Mesenchymal stem cell (in vitro differentiated cells and primary cell): ENCODE measurements at regions not wholly inside any gene's neighbourhood (a gene's known extent, or its start where the extent isn't known, plus 50 kb on each side); places are given as distances from the start of the nearest gene placed in this dataset.
A peak's percentile ranks its signal among the peaks of the same experiment; 100 is the strongest.

Source experiments
- DNase-seq: peaks from one replicate; pipeline ENCODE4 v3.0.0-alpha.2; 2013
- H2AFZ ChIP-seq: one replicate; pipeline ENCODE4 v1.6.1; 2013; ENCODE audit warnings: low read depth, mild to moderate bottlenecking, control low read depth, inconsistent platforms, low read length, moderate library complexity
- H2AK5ac ChIP-seq: 2 replicates; pipeline ENCODE4 v1.6.1; 2013; ENCODE audit warnings: low read length, moderate library complexity, mild to moderate bottlenecking, inconsistent platforms; ENCODE audit not compliant: severe bottlenecking
- H2BK120ac ChIP-seq: one replicate; pipeline ENCODE4 v1.6.1; 2013; ENCODE audit warnings: low read depth, mild to moderate bottlenecking, inconsistent platforms, low read length, moderate library complexity
- H2BK12ac ChIP-seq, 2 experiments: one replicate each; pipeline ENCODE4 v1.6.1; 2013; ENCODE audit warnings: inconsistent platforms in 2 of 2, low read length in 2 of 2, mild to moderate bottlenecking in 2 of 2, moderate library complexity in 2 of 2, control low read depth in 1 of 2
- H2BK15ac ChIP-seq: one replicate; pipeline ENCODE4 v1.6.1; 2013; ENCODE audit warnings: mild to moderate bottlenecking, low read depth, inconsistent platforms; ENCODE audit not compliant: poor library complexity, severe bottlenecking
- H2BK5ac ChIP-seq: 2 replicates; pipeline ENCODE4 v1.6.1; 2013; ENCODE audit warnings: low read depth, mild to moderate bottlenecking, low read length, control low read depth, inconsistent platforms; ENCODE audit not compliant: poor library complexity, severe bottlenecking
- H3K14ac ChIP-seq, 2 experiments: one replicate each; pipeline ENCODE4 v1.6.1; 2013; ENCODE audit warnings: inconsistent platforms in 2 of 2, low read length in 2 of 2, control low read depth in 1 of 2, mild to moderate bottlenecking in 1 of 2, moderate library complexity in 1 of 2
- H3K18ac ChIP-seq, 2 experiments: one replicate each; pipeline ENCODE4 v1.6.1; 2013; ENCODE audit warnings: inconsistent platforms in 2 of 2, low read length in 2 of 2, control low read depth in 1 of 2, low read depth in 1 of 2, mild to moderate bottlenecking in 1 of 2
- H3K23ac ChIP-seq, 2 experiments: one replicate each; pipeline ENCODE4 v1.6.1; 2013; ENCODE audit warnings: inconsistent platforms in 2 of 2, low read length in 2 of 2, mild to moderate bottlenecking in 2 of 2, moderate library complexity in 2 of 2, control low read depth in 1 of 2
- H3K27ac ChIP-seq: 2 replicates; pipeline ENCODE4 v1.5.1; 2013; ENCODE audit warnings: mild to moderate bottlenecking, moderate library complexity, low read length, control low read depth, inconsistent platforms; ENCODE audit not compliant: poor library complexity, severe bottlenecking
- H3K27me3 ChIP-seq, 2 experiments: 2 replicates each; pipeline versions ENCODE4 v1.6.1 to v1.7.0; 2013; ENCODE audit warnings: low read length in 2 of 2, mild to moderate bottlenecking in 2 of 2, moderate library complexity in 2 of 2, control low read depth in 1 of 2, inconsistent platforms in 1 of 2; ENCODE audit not compliant: control insufficient read depth in 1 of 2, insufficient read depth in 1 of 2
- H3K36me3 ChIP-seq, 2 experiments: 2 replicates each; pipeline versions ENCODE4 v1.6.1 to v1.7.0; 2013; ENCODE audit warnings: low read length in 2 of 2, control low read depth in 1 of 2, inconsistent platforms in 1 of 2, low read depth in 1 of 2, mild to moderate bottlenecking in 1 of 2; ENCODE audit not compliant: insufficient read depth in 2 of 2, control insufficient read depth in 1 of 2
- H3K4ac ChIP-seq, 2 experiments: one replicate each; pipeline ENCODE4 v1.6.1; 2013; ENCODE audit warnings: inconsistent platforms in 2 of 2, low read length in 2 of 2, mild to moderate bottlenecking in 2 of 2, moderate library complexity in 2 of 2, control low read depth in 1 of 2, low read depth in 1 of 2
- H3K4me1 ChIP-seq: 2 replicates; pipeline ENCODE4 v1.6.1; 2013; ENCODE audit warnings: low read depth, low read length, control low read depth; ENCODE audit not compliant: control insufficient read depth, insufficient read depth
- H3K4me2 ChIP-seq: 2 replicates; pipeline ENCODE4 v1.6.1; 2013; ENCODE audit warnings: low read length, mild to moderate bottlenecking, inconsistent platforms; ENCODE audit not compliant: poor library complexity, severe bottlenecking
- H3K4me3 ChIP-seq, 2 experiments: 2 replicates each; pipeline versions ENCODE4 v1.5.1 to v1.7.0; 2013; ENCODE audit warnings: low read length in 2 of 2, mild to moderate bottlenecking in 2 of 2, control low read depth in 1 of 2, low read depth in 1 of 2; ENCODE audit not compliant: insufficient read depth in 1 of 2
- H3K79me1 ChIP-seq: replicated peaks from 2 replicates; pipeline ENCODE4 v1.6.1; 2013; ENCODE audit warnings: mild to moderate bottlenecking, control low read depth, low read length, inconsistent platforms; ENCODE audit not compliant: poor library complexity, severe bottlenecking
- H3K9ac ChIP-seq: 2 replicates; pipeline ENCODE4 v1.7.0; 2013; ENCODE audit warnings: mild to moderate bottlenecking, low read length, moderate library complexity
- H3K9me3 ChIP-seq: 2 replicates; pipeline ENCODE4 v1.7.0; 2013; ENCODE audit warnings: mild to moderate bottlenecking, low read length; ENCODE audit not compliant: control insufficient read depth
- H4K8ac ChIP-seq: one replicate; pipeline ENCODE4 v1.6.1; 2013; ENCODE audit warnings: inconsistent platforms, mild to moderate bottlenecking, low read length, moderate library complexity
- H4K91ac ChIP-seq: one replicate; pipeline ENCODE4 v1.6.1; 2013; ENCODE audit warnings: mild to moderate bottlenecking, low read length, inconsistent platforms
- WGBS: methylation state at CpG from one replicate; pipeline ENCODE4 v1.1.7; 2013; ENCODE audit warnings: mixed read lengths; 5-methylcytosine and 5-hydroxymethylcytosine counted together

DNA sequence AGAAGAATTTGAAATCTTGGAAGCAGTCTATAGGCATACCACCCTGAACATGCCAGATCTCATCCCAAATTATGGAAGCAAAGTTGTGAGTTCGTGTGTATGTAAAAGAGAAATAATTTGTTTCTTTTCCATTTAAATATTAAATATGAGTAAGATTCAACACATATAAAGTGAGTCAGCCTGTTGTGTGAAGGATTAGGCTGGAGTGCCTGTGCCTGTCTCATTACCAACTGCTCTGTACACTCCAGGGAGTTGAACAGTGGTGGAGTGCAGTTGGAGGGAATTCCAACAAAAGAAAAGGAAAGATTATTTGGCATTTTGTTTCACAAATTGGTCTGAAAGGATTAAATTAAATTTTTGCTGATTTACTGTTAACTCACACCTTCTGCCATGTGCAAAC, 435.6 kb downstream of the FAT4 start:
- Histone ChIP-seq H2BK120ac (no peak overlapping the region), H3K14ac (no peak overlapping the region), H3K9ac (no peak overlapping the region), H3K9me3 (no peaks in the 10 kb centered on the region), H3K4ac (no peak overlapping the region), H2BK12ac (no peak overlapping the region), H3K4me2 (no peak overlapping the region), H2BK15ac (no peak overlapping the region), H2AK5ac (no peak overlapping the region), H2BK5ac (no peak overlapping the region), H3K18ac (no peak overlapping the region), H3K27me3 (no peaks in the 10 kb centered on the region), H3K79me1 (no peaks in the 10 kb centered on the region), H3K4me3 (no peak overlapping the region), H2AFZ (no peak overlapping the region), H4K8ac (no peak overlapping the region), H4K91ac (no peak overlapping the region), H3K23ac (no peak overlapping the region), H3K36me3 (no peaks in the 10 kb centered on the region), H3K27ac (no peak overlapping the region), H3K4me1 (no peaks in the 10 kb centered on the region)
- no peak for DNase-seq
- WGBS, result no CpG with 5 or more reads among the region's 1 CpG

- H3K23ac ChIP-seq, result no peak overlapping the region
These were observed 436.2 kb downstream of the FAT4 start for GRCh38 chr4:125750828-125751466.

DNA sequence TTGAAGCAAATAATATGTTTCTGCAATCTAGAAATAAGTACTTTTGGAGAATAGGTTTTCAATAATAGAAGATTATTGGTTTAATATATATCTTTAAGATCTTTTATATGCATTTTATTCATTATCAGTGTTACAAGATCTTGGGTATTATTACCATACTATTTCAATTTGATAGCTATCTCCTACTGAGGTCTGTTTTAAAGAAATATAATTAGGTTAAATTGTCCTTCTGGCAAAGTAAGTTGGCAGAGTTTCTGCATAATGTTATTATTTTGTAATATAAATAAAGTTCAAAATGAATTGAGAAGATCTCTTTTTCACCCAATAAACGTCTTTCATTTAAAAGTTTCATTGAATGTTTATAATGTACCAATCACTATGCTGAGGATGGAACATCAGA, 443.7 kb downstream of the FAT4 start:
- Histone ChIP-seq H2BK12ac (no peak overlapping the region), H2BK5ac (no peak overlapping the region), H2AFZ (no peak overlapping the region), H3K27ac (no peak overlapping the region), H3K4me1 (no peaks in the 10 kb centered on the region), H2BK15ac (no peak overlapping the region), H3K23ac (no peak overlapping the region), H3K27me3 (no peaks in the 10 kb centered on the region), H3K4ac (no peak overlapping the region), H2AK5ac (no peak overlapping the region), H3K4me2 (no peak overlapping the region), H3K18ac (no peak overlapping the region), H4K91ac (no peak overlapping the region), H3K9ac (no peak overlapping the region), H2BK120ac (no peak overlapping the region), H4K8ac (no peak overlapping the region), H3K79me1 (no peaks in the 10 kb centered on the region), H3K14ac (no peak overlapping the region), H3K4me3 (no peak overlapping the region), H3K9me3 (no peaks in the 10 kb centered on the region), H3K36me3 (no peaks in the 10 kb centered on the region)
- WGBS, result no CpG with 5 or more reads among the region's 1 CpG
- DNase-seq, result no peak

More at GRCh38 chr4:125750828-125751466, 436.2 kb downstream of the FAT4 start:
- Histone ChIP-seq H2BK15ac (no peak overlapping the region), H2AFZ (no peak overlapping the region), H3K4me2 (no peak overlapping the region), H2BK120ac (no peak overlapping the region), H4K8ac (no peak overlapping the region), H3K4me3 (no peak overlapping the region), H3K4ac (no peak overlapping the region), H3K14ac (no peak overlapping the region), H3K27me3 (no peaks in the 10 kb centered on the region), H3K18ac (no peak overlapping the region), H2AK5ac (no peak overlapping the region), H4K91ac (no peak overlapping the region), H3K79me1 (no peaks in the 10 kb centered on the region), H3K9ac (no peak overlapping the region), H3K36me3 (no peaks in the 10 kb centered on the region), H3K27ac (no peak overlapping the region), H2BK5ac (no peak overlapping the region), H3K9me3 (no peaks in the 10 kb centered on the region), H2BK12ac (no peak overlapping the region), H3K4me1 (no peaks in the 10 kb centered on the region)
- WGBS, result 57% methylated on average over 6 of the region's 6 CpGs
- peak; percentile 61 for DNase-seq

DNA sequence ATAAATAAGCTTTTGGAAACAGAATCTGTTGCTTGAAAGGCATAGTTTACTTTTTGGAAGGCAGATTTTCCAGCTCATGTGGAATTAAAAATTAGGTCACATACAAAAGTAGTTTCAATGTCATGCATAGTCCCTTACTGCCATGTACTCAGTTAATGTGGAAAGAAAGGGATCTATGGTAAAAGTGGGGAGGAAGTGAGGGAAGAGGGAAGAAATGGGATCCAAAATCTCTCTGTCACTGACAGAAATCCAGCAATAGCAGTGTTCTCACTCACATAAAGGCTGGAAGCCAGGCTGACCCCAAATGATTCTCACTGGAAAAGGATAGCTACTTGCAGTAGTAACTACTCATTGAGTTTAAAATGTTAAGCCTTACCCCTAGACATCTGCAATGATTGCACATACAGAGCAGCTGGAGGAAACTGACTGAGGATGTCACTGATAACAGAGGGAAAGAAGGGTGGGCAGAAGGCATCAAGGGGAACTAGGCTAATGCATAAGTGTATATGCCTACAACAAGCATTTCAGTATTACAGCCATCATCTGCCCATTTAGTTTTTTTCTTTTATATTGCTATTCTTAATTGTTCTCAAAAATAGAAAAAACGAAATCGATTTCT, 445.6 kb downstream of the FAT4 start:
- H3K9me3 ChIP-seq, result no peaks in the 10 kb centered on the region
- no peak overlapping the region for H2BK12ac ChIP-seq
- H2AK5ac ChIP-seq, result no peak overlapping the region
- no peaks in the 10 kb centered on the region for H3K27me3 ChIP-seq
- no peak overlapping the region for H3K18ac ChIP-seq
- no peak overlapping the region for H3K4me3 ChIP-seq
- no peak overlapping the region for H3K23ac ChIP-seq
- H3K4me1 ChIP-seq, result no peaks in the 10 kb centered on the region
- no peak overlapping the region for H3K4ac ChIP-seq
- no peaks in the 10 kb centered on the region for H3K79me1 ChIP-seq
- no peak overlapping the region for H3K4me2 ChIP-seq
- no peak overlapping the region for H4K8ac ChIP-seq
- no peak for DNase-seq
- no peak overlapping the region for H4K91ac ChIP-seq
- no peak overlapping the region for H3K27ac ChIP-seq
- H3K36me3 ChIP-seq, result no peaks in the 10 kb centered on the region
- no peak overlapping the region for H2BK5ac ChIP-seq
- H2BK120ac ChIP-seq, result no peak overlapping the region
- no peak overlapping the region for H3K14ac ChIP-seq
- no peak overlapping the region for H2AFZ ChIP-seq
- H2BK15ac ChIP-seq, result no peak overlapping the region
- WGBS, result no CpG with 5 or more reads among the region's 2 CpGs
- no peak overlapping the region for H3K9ac ChIP-seq
